K562 (cell line): ENCODE measurements at regions not wholly inside any gene's neighbourhood (a gene's known extent, or its start where the extent isn't known, plus 50 kb on each side); places are given as distances from the start of the nearest gene placed in this dataset.

ENCODE experiments used
- EGR1 ChIP-seq: fragments of 450-650 bp; conservative IDR thresholded peaks from 2 replicates; pipeline ENCODE4 v1.6.1; 2017; ENCODE audit warnings: mild to moderate bottlenecking
- ETV6 ChIP-seq, 3 experiments: fragments of 150-350 bp in 1 of 3; sonication (generic) in 1 of 3; formaldehyde crosslinking in 1 of 3; IDR thresholded peaks; 2 replicates each; pipeline versions ENCODE4 v1.6.1 to v1.8.0; 2014 to 2022; ENCODE audit warnings: borderline replicate concordance in 2 of 3, low read depth in 2 of 3, antibody characterized with exemption in 1 of 3, low read length in 1 of 3, mild to moderate bottlenecking in 1 of 3, missing genetic modification reagents in 1 of 3
- PHF21A ChIP-seq: fragments of 450-650 bp; IDR thresholded peaks from 2 replicates; pipeline ENCODE4 v1.6.1; 2017; ENCODE audit warnings: low read depth, borderline replicate concordance
- PML ChIP-seq: IDR thresholded peaks from 2 replicates; pipeline ENCODE4 v1.6.1; 2012; ENCODE audit warnings: low read length, inconsistent platforms
- RFX5 ChIP-seq: IDR thresholded peaks from 2 replicates; pipeline ENCODE4 v1.6.1; 2011; ENCODE audit warnings: low read depth, mild to moderate bottlenecking, improper control_type of control experiment, low read length
- SP2 ChIP-seq: IDR thresholded peaks from 2 replicates; pipeline ENCODE4 v1.6.1; 2011; ENCODE audit warnings: mild to moderate bottlenecking, low read depth, low read length, moderate library complexity; ENCODE audit not compliant: poor library complexity, severe bottlenecking; ENCODE audit errors: extremely low read depth
- YY1 ChIP-seq, 3 experiments: IDR thresholded peaks; 2 replicates each; pipeline ENCODE4 v1.6.1; 2011; ENCODE audit warnings: low read length in 2 of 3, mild to moderate bottlenecking in 2 of 3, moderate library complexity in 2 of 3, borderline replicate concordance in 1 of 3, control low read depth in 1 of 3, low read depth in 1 of 3; ENCODE audit not compliant: insufficient read depth in 3 of 3, insufficient replicate concordance in 2 of 3, control insufficient read depth in 1 of 3, insufficient read length in 1 of 3; ENCODE audit errors: extremely low read depth in 1 of 3
- ZNF707 ChIP-seq: fragments of 250-450 bp; sonication (Bioruptor Pico); conservative IDR thresholded peaks from 2 replicates; pipeline ENCODE4 v1.8.0; 2022; ENCODE audit warnings: inconsistent platforms, mild to moderate bottlenecking, moderate library complexity
- TF ChIP-seq, protein P1 (sequence below): sonication (generic); formaldehyde crosslinking; IDR thresholded peaks from 2 replicates; pipeline ENCODE4 v1.8.0; 2022; ENCODE audit warnings: missing genetic modification reagents, mild to moderate bottlenecking, borderline replicate concordance
- TF ChIP-seq, protein P2 (sequence below), 3 experiments: IDR thresholded peaks in 2 of 3; conservative IDR thresholded peaks in 1 of 3; 2 replicates each; pipeline ENCODE4 v1.5.1; 2011 to 2012; ENCODE audit warnings: low read length in 3 of 3, mild to moderate bottlenecking in 3 of 3, control low read depth in 2 of 3, improper control_type of control experiment in 1 of 3, inconsistent platforms in 1 of 3, low read depth in 1 of 3, mixed read lengths in 1 of 3, moderate library complexity in 1 of 3; ENCODE audit not compliant: insufficient read depth in 2 of 3
- TF ChIP-seq, protein P3 (sequence below): sonication (generic); formaldehyde crosslinking; IDR thresholded peaks from 2 replicates; pipeline ENCODE4 v1.8.1; 2023; ENCODE audit warnings: mild to moderate bottlenecking, missing genetic modification reagents
- TF ChIP-seq, protein P4 (sequence below): sonication (generic); formaldehyde crosslinking; IDR thresholded peaks from 2 replicates; pipeline ENCODE4 v1.8.0; 2022; ENCODE audit warnings: missing genetic modification reagents, mild to moderate bottlenecking, borderline replicate concordance
- TF ChIP-seq, protein P5 (sequence below): sonication (generic); formaldehyde crosslinking; IDR thresholded peaks from 2 replicates; pipeline ENCODE4 v1.8.1; 2022; ENCODE audit warnings: missing genetic modification reagents

DNA sequence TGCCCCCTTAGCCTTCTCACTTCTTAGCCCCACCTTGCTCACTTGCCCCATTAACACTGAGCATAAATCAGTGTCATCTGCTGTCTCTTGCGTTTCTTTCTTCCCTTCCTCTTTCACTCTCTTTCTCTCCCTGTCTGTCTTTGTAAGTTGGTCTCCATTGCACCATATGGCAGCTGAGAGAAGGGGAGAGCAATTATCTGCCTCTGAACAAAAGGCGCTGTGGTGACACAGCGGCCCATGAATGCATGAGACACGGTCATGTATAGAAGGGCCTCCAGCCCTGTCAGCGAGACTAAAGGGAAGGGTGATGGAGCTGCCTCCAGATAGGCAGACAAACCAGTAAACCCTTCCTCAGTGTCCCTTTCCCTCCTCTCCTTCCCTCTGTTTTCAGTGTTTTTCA, 88.8 kb upstream of the PCDH18 start:
- TF ChIP-seq, protein P1, sequence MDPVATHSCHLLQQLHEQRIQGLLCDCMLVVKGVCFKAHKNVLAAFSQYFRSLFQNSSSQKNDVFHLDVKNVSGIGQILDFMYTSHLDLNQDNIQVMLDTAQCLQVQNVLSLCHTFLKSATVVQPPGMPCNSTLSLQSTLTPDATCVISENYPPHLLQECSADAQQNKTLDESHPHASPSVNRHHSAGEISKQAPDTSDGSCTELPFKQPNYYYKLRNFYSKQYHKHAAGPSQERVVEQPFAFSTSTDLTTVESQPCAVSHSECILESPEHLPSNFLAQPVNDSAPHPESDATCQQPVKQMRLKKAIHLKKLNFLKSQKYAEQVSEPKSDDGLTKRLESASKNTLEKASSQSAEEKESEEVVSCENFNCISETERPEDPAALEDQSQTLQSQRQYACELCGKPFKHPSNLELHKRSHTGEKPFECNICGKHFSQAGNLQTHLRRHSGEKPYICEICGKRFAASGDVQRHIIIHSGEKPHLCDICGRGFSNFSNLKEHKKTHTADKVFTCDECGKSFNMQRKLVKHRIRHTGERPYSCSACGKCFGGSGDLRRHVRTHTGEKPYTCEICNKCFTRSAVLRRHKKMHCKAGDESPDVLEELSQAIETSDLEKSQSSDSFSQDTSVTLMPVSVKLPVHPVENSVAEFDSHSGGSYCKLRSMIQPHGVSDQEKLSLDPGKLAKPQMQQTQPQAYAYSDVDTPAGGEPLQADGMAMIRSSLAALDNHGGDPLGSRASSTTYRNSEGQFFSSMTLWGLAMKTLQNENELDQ (CRISPR knock-in tag), result no peak
- TF ChIP-seq PHF21A (no peak), RFX5 (no peak), SP2 (no peak), EGR1 (no peak), PML (no peak), ZNF707 (CRISPR knock-in tag) (no peak), YY1 (IDR thresholded peaks at IDR 0.05; ENCODE audit: borderline replicate concordance in 1 of 3, control insufficient read depth in 1 of 3, extremely low read depth in 1 of 3, insufficient read depth in 3 of 3, insufficient read length in 1 of 3, insufficient replicate concordance in 2 of 3, low read depth in 1 of 3, low read length in 2 of 3) (no peak), ETV6 (IDR thresholded peaks at IDR 0.05; ENCODE audit: borderline replicate concordance in 1 of 2, low read depth in 2 of 2, low read length in 1 of 2) (no peak), ETV6 (CRISPR knock-in tag; IDR thresholded peaks at IDR 0.05; ENCODE audit: borderline replicate concordance) (no peak)
- TF ChIP-seq, protein P2, sequence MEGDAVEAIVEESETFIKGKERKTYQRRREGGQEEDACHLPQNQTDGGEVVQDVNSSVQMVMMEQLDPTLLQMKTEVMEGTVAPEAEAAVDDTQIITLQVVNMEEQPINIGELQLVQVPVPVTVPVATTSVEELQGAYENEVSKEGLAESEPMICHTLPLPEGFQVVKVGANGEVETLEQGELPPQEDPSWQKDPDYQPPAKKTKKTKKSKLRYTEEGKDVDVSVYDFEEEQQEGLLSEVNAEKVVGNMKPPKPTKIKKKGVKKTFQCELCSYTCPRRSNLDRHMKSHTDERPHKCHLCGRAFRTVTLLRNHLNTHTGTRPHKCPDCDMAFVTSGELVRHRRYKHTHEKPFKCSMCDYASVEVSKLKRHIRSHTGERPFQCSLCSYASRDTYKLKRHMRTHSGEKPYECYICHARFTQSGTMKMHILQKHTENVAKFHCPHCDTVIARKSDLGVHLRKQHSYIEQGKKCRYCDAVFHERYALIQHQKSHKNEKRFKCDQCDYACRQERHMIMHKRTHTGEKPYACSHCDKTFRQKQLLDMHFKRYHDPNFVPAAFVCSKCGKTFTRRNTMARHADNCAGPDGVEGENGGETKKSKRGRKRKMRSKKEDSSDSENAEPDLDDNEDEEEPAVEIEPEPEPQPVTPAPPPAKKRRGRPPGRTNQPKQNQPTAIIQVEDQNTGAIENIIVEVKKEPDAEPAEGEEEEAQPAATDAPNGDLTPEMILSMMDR (IDR thresholded peaks at IDR 0.05 in 2 of 3, conservative IDR thresholded peaks at IDR 0.05 in 1 of 3; ENCODE audit: insufficient read depth in 2 of 3, low read depth in 1 of 3, low read length in 3 of 3), result no peak
- TF ChIP-seq, protein P3, sequence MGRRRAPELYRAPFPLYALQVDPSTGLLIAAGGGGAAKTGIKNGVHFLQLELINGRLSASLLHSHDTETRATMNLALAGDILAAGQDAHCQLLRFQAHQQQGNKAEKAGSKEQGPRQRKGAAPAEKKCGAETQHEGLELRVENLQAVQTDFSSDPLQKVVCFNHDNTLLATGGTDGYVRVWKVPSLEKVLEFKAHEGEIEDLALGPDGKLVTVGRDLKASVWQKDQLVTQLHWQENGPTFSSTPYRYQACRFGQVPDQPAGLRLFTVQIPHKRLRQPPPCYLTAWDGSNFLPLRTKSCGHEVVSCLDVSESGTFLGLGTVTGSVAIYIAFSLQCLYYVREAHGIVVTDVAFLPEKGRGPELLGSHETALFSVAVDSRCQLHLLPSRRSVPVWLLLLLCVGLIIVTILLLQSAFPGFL (CRISPR knock-in tag), result no peak
- TF ChIP-seq, protein P4, sequence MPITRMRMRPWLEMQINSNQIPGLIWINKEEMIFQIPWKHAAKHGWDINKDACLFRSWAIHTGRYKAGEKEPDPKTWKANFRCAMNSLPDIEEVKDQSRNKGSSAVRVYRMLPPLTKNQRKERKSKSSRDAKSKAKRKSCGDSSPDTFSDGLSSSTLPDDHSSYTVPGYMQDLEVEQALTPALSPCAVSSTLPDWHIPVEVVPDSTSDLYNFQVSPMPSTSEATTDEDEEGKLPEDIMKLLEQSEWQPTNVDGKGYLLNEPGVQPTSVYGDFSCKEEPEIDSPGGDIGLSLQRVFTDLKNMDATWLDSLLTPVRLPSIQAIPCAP, result no peak
- TF ChIP-seq, protein P5, sequence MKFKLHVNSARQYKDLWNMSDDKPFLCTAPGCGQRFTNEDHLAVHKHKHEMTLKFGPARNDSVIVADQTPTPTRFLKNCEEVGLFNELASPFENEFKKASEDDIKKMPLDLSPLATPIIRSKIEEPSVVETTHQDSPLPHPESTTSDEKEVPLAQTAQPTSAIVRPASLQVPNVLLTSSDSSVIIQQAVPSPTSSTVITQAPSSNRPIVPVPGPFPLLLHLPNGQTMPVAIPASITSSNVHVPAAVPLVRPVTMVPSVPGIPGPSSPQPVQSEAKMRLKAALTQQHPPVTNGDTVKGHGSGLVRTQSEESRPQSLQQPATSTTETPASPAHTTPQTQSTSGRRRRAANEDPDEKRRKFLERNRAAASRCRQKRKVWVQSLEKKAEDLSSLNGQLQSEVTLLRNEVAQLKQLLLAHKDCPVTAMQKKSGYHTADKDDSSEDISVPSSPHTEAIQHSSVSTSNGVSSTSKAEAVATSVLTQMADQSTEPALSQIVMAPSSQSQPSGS, result no peak
